Stimulated activated naive CD8-positive, alpha-beta T cell treated with anti-CD3 and anti-CD28 coated beads, Interleukin-15, Interleukin-2, amounts not matched to agents 100 ng/mL and 50 ng/mL, for 24 hours (primary cell): ENCODE measurements at regions not wholly inside any gene's neighbourhood (a gene's known extent, or its start where the extent isn't known, plus 50 kb on each side); places are given as distances from the start of the nearest gene placed in this dataset.

Source experiments
- H3K27ac Mint-ChIP-seq: one replicate; pipeline ENCODE4 v1.8.0; 2021; ENCODE audit warnings: mild to moderate bottlenecking, mixed read lengths
- H3K27me3 Mint-ChIP-seq: one replicate; pipeline ENCODE4 v1.8.0; 2021; ENCODE audit warnings: mixed read lengths
- H3K36me3 Mint-ChIP-seq: one replicate; pipeline ENCODE4 v1.8.0; 2021; ENCODE audit warnings: low read depth, mixed read lengths
- H3K4me1 Mint-ChIP-seq: one replicate; pipeline ENCODE4 v1.8.0; 2021; ENCODE audit warnings: low read depth, mixed read lengths
- H3K4me3 Mint-ChIP-seq: one replicate; pipeline ENCODE4 v1.8.0; 2021; ENCODE audit warnings: mild to moderate bottlenecking, mixed read lengths
- H3K9me3 Mint-ChIP-seq: one replicate; pipeline ENCODE4 v1.8.0; 2021; ENCODE audit warnings: mixed read lengths

- no peaks in the 10 kb centered on the region for H3K4me1 Mint-ChIP-seq
- no peak overlapping the region for H3K27ac Mint-ChIP-seq
- no peaks in the 10 kb centered on the region for H3K36me3 Mint-ChIP-seq
- H3K9me3 Mint-ChIP-seq, result no peaks in the 10 kb centered on the region
- H3K27me3 Mint-ChIP-seq, result peaks cover 3% of the 10 kb centered on the region
- H3K4me3 Mint-ChIP-seq, result no peak overlapping the region
Measured at GRCh38 chr10:4590807-4591206, 235.2 kb upstream of the AKR1E2 start.

GRCh38 chr10:4588824-4589223 lies 237.2 kb upstream of the AKR1E2 start:
- no peak overlapping the region for H3K4me3 Mint-ChIP-seq
- no peak overlapping the region for H3K27ac Mint-ChIP-seq
- H3K36me3 Mint-ChIP-seq, result no peaks in the 10 kb centered on the region
- H3K9me3 Mint-ChIP-seq, result no peaks in the 10 kb centered on the region
- H3K4me1 Mint-ChIP-seq, result no peaks in the 10 kb centered on the region
- H3K27me3 Mint-ChIP-seq, result peaks cover 4% of the 10 kb centered on the region

GRCh38 chr10:4587466-4587865 lies 238.5 kb upstream of the AKR1E2 start:
- no peaks in the 10 kb centered on the region for H3K4me1 Mint-ChIP-seq
- H3K4me3 Mint-ChIP-seq, result no peak overlapping the region
- H3K9me3 Mint-ChIP-seq, result no peaks in the 10 kb centered on the region
- peaks cover 7% of the 10 kb centered on the region for H3K27me3 Mint-ChIP-seq
- no peak overlapping the region for H3K27ac Mint-ChIP-seq
- no peaks in the 10 kb centered on the region for H3K36me3 Mint-ChIP-seq

GRCh38 chr10:4586776-4587175 lies 239.2 kb upstream of the AKR1E2 start:
- Mint-ChIP-seq H3K9me3 (no peaks in the 10 kb centered on the region), H3K4me3 (no peak overlapping the region), H3K4me1 (no peaks in the 10 kb centered on the region), H3K27ac (no peak overlapping the region), H3K36me3 (no peaks in the 10 kb centered on the region), H3K27me3 (peaks cover 12% of the 10 kb centered on the region)

GRCh38 chr10:4581929-4582328 lies 244.1 kb upstream of the AKR1E2 start:
- Mint-ChIP-seq H3K4me1 (no peaks in the 10 kb centered on the region), H3K36me3 (no peaks in the 10 kb centered on the region), H3K27me3 (peaks cover 15% of the 10 kb centered on the region), H3K9me3 (no peaks in the 10 kb centered on the region), H3K27ac (no peak overlapping the region), H3K4me3 (no peak overlapping the region)

GRCh38 chr10:4579844-4580243 lies 246.2 kb upstream of the AKR1E2 start:
- H3K27me3 Mint-ChIP-seq, result peaks cover 29% of the 10 kb centered on the region
- no peak overlapping the region for H3K4me3 Mint-ChIP-seq
- H3K4me1 Mint-ChIP-seq, result no peaks in the 10 kb centered on the region
- H3K27ac Mint-ChIP-seq, result no peak overlapping the region
- no peaks in the 10 kb centered on the region for H3K36me3 Mint-ChIP-seq
- H3K9me3 Mint-ChIP-seq, result no peaks in the 10 kb centered on the region

GRCh38 chr10:4576206-4576605 lies 249.8 kb upstream of the AKR1E2 start:
- peaks cover 21% of the 10 kb centered on the region for H3K27me3 Mint-ChIP-seq
- H3K27ac Mint-ChIP-seq, result no peak overlapping the region
- no peaks in the 10 kb centered on the region for H3K36me3 Mint-ChIP-seq
- no peaks in the 10 kb centered on the region for H3K4me1 Mint-ChIP-seq
- no peaks in the 10 kb centered on the region for H3K9me3 Mint-ChIP-seq
- H3K4me3 Mint-ChIP-seq, result no peak overlapping the region

- Mint-ChIP-seq H3K9me3 (no peaks in the 10 kb centered on the region), H3K27me3 (peaks cover 17% of the 10 kb centered on the region), H3K27ac (no peak overlapping the region), H3K4me3 (no peak overlapping the region), H3K36me3 (no peaks in the 10 kb centered on the region), H3K4me1 (no peaks in the 10 kb centered on the region)
Measured at GRCh38 chr10:4569151-4569550, 256.9 kb upstream of the AKR1E2 start.

- Mint-ChIP-seq H3K4me1 (no peaks in the 10 kb centered on the region), H3K27ac (no peak overlapping the region), H3K36me3 (no peaks in the 10 kb centered on the region), H3K27me3 (peaks cover 19% of the 10 kb centered on the region), H3K4me3 (no peak overlapping the region), H3K9me3 (no peaks in the 10 kb centered on the region)
Measured at GRCh38 chr10:4568731-4569130, 257.3 kb upstream of the AKR1E2 start.

- Mint-ChIP-seq H3K27ac (no peak overlapping the region), H3K36me3 (no peaks in the 10 kb centered on the region), H3K27me3 (peaks cover 22% of the 10 kb centered on the region), H3K9me3 (no peaks in the 10 kb centered on the region), H3K4me3 (no peak overlapping the region), H3K4me1 (no peaks in the 10 kb centered on the region)
Measured at GRCh38 chr10:4568086-4568485, 257.9 kb upstream of the AKR1E2 start.

- Mint-ChIP-seq H3K4me3 (no peak overlapping the region), H3K4me1 (no peaks in the 10 kb centered on the region), H3K27me3 (peaks cover 24% of the 10 kb centered on the region), H3K27ac (no peak overlapping the region), H3K9me3 (no peaks in the 10 kb centered on the region), H3K36me3 (no peaks in the 10 kb centered on the region)
Measured at GRCh38 chr10:4567637-4568036, 258.4 kb upstream of the AKR1E2 start.

GRCh38 chr10:4566011-4566410 lies 260.0 kb upstream of the AKR1E2 start:
- H3K4me3 Mint-ChIP-seq, result no peak overlapping the region
- H3K36me3 Mint-ChIP-seq, result no peaks in the 10 kb centered on the region
- H3K27me3 Mint-ChIP-seq, result peaks cover 29% of the 10 kb centered on the region
- no peak overlapping the region for H3K27ac Mint-ChIP-seq
- H3K4me1 Mint-ChIP-seq, result no peaks in the 10 kb centered on the region
- H3K9me3 Mint-ChIP-seq, result peaks cover 5% of the 10 kb centered on the region

- peaks cover 5% of the 10 kb centered on the region for H3K9me3 Mint-ChIP-seq
- no peak overlapping the region for H3K4me3 Mint-ChIP-seq
- peaks cover 17% of the 10 kb centered on the region for H3K27me3 Mint-ChIP-seq
- H3K27ac Mint-ChIP-seq, result no peak overlapping the region
- H3K36me3 Mint-ChIP-seq, result no peaks in the 10 kb centered on the region
- no peaks in the 10 kb centered on the region for H3K4me1 Mint-ChIP-seq
Measured at GRCh38 chr10:4561296-4561695, 264.7 kb upstream of the AKR1E2 start.

- no peaks in the 10 kb centered on the region for H3K36me3 Mint-ChIP-seq
- H3K9me3 Mint-ChIP-seq, result peaks cover 5% of the 10 kb centered on the region
- peaks cover 8% of the 10 kb centered on the region for H3K27me3 Mint-ChIP-seq
- no peak overlapping the region for H3K27ac Mint-ChIP-seq
- H3K4me3 Mint-ChIP-seq, result no peak overlapping the region
- H3K4me1 Mint-ChIP-seq, result no peaks in the 10 kb centered on the region
Measured at GRCh38 chr10:4557469-4557868, 268.5 kb upstream of the AKR1E2 start.

GRCh38 chr10:4556527-4556926 lies 269.5 kb upstream of the AKR1E2 start:
- H3K4me1 Mint-ChIP-seq, result no peaks in the 10 kb centered on the region
- H3K27me3 Mint-ChIP-seq, result peaks cover 6% of the 10 kb centered on the region
- H3K4me3 Mint-ChIP-seq, result no peak overlapping the region
- H3K27ac Mint-ChIP-seq, result no peak overlapping the region
- no peaks in the 10 kb centered on the region for H3K9me3 Mint-ChIP-seq
- H3K36me3 Mint-ChIP-seq, result no peaks in the 10 kb centered on the region

GRCh38 chr10:4555920-4556319 lies 270.1 kb upstream of the AKR1E2 start:
- peaks cover 6% of the 10 kb centered on the region for H3K27me3 Mint-ChIP-seq
- H3K27ac Mint-ChIP-seq, result no peak overlapping the region
- H3K36me3 Mint-ChIP-seq, result no peaks in the 10 kb centered on the region
- H3K4me1 Mint-ChIP-seq, result no peaks in the 10 kb centered on the region
- no peak overlapping the region for H3K4me3 Mint-ChIP-seq
- H3K9me3 Mint-ChIP-seq, result no peaks in the 10 kb centered on the region
